ENCODE measurements at regions not wholly inside any gene's neighbourhood (a gene's known extent, or its start where the extent isn't known, plus 50 kb on each side); places are given as distances from the start of the nearest gene placed in this dataset.

GRCh38 chr1:30343562-30343961 lies 379.8 kb downstream of the MATN1 start:
- TF ChIP-seq YY1 (IDR thresholded peaks at IDR 0.05) = no peak
- TF ChIP-seq EGR1 (IDR thresholded peaks at IDR 0.05; ENCODE audit: low read depth in 2 of 2) = no peak
- TF ChIP-seq FOXA2 (IDR thresholded peaks at IDR 0.05) = no peak
